ENCODE measurements at regions not wholly inside any gene's neighbourhood (a gene's known extent, or its start where the extent isn't known, plus 50 kb on each side); places are given as distances from the start of the nearest gene placed in this dataset.

DNA sequence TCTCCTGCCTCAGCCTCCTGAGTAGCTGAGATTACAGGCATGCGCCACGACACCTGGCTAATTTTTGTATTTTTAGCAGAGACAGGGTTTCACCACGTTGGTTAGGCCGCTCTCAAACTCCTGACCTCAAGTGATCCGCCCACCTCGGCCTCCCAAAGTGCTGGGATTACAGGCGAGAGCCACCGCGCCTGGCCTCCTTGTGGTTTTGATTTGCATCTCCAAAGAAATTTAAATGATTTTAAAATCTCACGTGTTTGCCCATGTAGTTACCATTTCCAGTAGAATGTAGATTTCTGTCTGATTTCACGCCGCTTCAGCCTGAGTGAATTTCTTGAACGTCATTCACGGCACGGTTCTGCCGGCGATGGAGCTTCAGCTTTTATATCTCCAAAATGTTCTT, 55.8 kb downstream of the IGF2 start:
- no peak overlapping the region for H3K4me3 ChIP-seq (ENCODE audit: low read depth, low read length)
- in situ Hi-C loops (cut with HindIII; ENCODE audit: low sequenced_read_pairs): no loop called here
- TF ChIP-seq, protein P1, sequence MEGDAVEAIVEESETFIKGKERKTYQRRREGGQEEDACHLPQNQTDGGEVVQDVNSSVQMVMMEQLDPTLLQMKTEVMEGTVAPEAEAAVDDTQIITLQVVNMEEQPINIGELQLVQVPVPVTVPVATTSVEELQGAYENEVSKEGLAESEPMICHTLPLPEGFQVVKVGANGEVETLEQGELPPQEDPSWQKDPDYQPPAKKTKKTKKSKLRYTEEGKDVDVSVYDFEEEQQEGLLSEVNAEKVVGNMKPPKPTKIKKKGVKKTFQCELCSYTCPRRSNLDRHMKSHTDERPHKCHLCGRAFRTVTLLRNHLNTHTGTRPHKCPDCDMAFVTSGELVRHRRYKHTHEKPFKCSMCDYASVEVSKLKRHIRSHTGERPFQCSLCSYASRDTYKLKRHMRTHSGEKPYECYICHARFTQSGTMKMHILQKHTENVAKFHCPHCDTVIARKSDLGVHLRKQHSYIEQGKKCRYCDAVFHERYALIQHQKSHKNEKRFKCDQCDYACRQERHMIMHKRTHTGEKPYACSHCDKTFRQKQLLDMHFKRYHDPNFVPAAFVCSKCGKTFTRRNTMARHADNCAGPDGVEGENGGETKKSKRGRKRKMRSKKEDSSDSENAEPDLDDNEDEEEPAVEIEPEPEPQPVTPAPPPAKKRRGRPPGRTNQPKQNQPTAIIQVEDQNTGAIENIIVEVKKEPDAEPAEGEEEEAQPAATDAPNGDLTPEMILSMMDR (IDR thresholded peaks at IDR 0.05; ENCODE audit: low read depth, low read length): no peak
- DNase-seq (ENCODE audit: low read depth, low spot score): no peak

DNA sequence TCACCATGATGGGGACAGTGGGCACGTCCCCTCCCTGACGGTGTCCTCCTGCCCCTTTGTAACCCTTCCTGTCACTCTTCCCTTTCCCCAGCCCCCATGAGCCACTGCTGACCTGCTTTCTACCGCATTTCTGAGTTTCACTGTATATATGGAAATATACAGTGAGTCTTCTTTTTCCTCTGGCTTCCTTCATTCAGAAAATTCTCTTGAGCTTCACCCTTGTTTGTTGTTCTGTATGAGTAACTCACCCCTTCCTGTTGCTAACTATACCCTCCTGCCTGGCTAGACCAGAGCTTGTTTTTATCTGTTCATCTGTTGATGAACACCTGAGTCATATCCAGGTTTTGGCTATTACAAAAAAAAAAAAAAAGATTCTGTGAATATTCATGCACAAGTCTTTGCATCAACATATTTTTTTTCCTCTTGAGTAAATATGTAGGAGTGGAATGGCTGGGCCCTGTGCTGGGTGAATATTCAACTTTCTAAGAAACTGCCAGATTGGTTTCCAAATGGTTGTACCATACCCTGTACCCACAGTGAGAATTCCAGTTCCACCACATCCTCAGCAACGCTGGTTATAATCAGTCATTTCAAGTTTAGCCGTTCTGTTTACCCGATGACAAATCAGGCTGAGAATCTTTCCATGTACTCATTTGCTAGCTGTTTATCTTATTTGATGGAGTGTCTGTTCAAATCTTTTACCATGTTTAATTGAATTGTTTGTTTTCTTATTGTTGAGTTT, 62.0 kb downstream of the IGF2 start:
- DNase-seq (ENCODE audit: low read depth, low spot score): peak; percentile 74
- in situ Hi-C loops (cut with HindIII; ENCODE audit: low sequenced_read_pairs): no loop called here
- H3K4me3 ChIP-seq (ENCODE audit: low read depth, low read length): no peak overlapping the region
- TF ChIP-seq, protein P1 (IDR thresholded peaks at IDR 0.05; ENCODE audit: low read depth, low read length): no peak

DNA sequence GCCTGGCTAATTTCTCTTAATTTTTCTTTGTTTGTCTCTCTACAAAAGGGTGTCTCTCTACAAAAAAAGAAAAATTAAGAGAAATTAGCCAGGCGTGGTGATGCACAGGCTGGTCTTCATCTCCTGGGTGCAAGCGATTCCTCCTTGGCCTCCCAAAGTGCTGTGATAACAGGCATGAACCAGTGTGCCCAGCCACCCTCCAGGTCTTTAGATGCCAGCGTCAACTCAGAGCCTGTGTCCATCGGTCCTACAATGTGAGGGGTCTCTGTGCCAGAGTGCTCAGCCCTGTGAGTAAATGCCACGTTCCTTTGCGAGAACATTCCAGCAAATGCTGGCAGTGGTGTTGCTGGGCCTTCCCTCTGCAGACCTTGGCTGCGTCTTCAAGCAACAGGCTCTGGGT, 62.7 kb downstream of the IGF2 start:
- no peak overlapping the region for H3K4me3 ChIP-seq (ENCODE audit: low read depth, low read length)
- TF ChIP-seq, protein P1 (IDR thresholded peaks at IDR 0.05; ENCODE audit: low read depth, low read length): no peak
- no peak for DNase-seq (ENCODE audit: low read depth, low spot score)
- in situ Hi-C loops (cut with HindIII; ENCODE audit: low sequenced_read_pairs): no loop called here

DNA sequence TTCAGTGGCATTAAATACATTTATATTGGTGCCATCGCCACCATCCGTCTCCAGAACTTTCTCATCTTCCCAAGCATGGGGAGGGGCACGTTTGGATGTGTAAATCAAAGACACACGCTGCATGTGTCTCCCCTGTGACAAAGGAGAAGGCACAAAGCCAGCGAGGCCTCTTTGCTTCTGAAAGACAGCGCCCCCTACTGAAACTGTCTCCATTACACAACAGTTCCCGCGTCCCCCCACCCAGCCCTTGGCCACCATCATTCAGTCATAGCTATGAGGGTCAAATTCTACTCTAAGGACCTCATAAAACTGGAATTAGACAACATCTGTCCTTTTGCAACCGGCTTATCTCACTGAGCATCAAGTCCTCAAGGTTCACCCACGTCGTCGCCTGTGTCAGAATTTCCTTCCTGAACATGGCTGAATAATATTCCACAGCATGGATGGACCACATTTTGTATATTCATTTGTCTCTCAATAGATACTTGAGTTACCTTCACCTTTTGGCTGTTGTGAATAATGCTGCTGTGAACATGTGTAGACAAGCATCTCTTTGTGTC, 64.8 kb downstream of the IGF2 start:
- DNase-seq (ENCODE audit: low read depth, low spot score): no peak
- TF ChIP-seq, protein P1 (IDR thresholded peaks at IDR 0.05; ENCODE audit: low read depth, low read length): peak; percentile 24
- in situ Hi-C loops (cut with HindIII; ENCODE audit: low sequenced_read_pairs): no loop called here
- no peak overlapping the region for H3K4me3 ChIP-seq (ENCODE audit: low read depth, low read length)

DNA sequence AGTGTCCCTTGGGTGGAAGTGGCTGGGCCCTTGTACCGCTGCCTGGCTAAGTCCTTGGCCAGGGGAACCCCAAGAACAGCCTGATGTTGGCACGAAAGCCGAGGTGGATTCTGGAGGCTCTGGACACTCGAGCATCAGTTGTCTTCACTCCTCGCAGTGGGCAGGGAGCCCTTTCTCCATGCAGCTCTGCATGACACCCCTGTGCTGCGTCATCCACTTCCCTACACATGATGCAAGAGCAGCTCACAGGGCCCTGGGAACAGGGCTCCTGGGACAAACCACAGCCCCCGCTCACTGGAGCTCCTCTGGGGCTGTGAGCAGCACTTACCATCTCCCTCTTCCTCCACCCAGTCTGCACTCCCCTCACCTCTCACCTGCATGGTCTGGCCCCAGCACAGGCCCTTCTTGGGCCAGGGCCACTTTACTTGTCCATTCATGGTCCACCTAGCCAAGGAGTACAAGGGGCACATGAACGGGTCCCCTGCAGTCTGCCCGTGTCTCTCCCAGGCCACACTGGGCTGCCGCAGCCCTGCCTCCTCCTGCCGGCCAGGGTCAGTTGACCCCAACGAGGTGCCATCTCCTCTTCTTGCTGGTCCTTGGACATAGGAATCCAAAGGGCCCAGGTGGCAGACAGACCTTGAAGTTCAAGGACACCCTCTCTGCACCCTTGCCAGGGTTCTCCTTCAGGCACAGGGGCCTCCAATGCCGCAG, 66.5 kb downstream of the IGF2 start:
- H3K4me3 ChIP-seq (ENCODE audit: low read depth, low read length): no peak overlapping the region
- TF ChIP-seq, protein P1 (IDR thresholded peaks at IDR 0.05; ENCODE audit: low read depth, low read length): no peak
- in situ Hi-C loops (cut with HindIII; ENCODE audit: low sequenced_read_pairs): no loop called here
- DNase-seq (ENCODE audit: low read depth, low spot score): peak; percentile 53

DNA sequence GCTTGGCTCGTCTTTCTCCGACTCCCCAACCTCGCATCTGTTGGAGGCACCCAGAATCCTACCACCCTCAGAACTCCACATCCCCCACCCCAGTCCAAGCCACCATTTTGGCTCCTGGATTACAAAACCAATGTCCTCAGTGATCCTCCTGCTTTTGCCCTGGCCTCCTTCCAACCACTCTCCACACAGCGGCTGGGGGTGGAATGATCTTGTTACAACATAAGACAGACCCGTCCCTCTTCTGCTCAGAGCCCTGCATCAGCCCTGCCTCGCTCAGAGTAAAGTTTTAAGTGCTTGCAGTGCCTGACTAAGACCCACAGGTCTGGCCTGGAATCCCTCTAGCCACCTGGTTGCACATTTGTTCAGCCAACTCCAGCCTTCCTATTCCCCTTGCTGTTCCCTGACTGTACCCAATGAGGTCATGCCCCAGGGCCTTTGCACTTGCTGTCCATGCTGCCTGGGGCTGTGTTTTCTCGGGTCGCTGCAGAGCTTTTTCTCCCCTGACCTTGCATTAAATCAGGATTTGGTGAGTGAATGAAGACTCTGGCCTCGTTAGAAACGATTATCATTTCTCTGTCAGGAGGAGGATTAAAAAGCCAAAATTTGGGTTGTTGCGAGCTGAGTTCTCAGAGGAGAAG, 67.3 kb downstream of the IGF2 start:
- DNase-seq (ENCODE audit: low read depth, low spot score): no peak
- no peak overlapping the region for H3K4me3 ChIP-seq (ENCODE audit: low read depth, low read length)
- TF ChIP-seq, protein P1 (IDR thresholded peaks at IDR 0.05; ENCODE audit: low read depth, low read length): no peak
- in situ Hi-C loops (cut with HindIII; ENCODE audit: low sequenced_read_pairs): no loop called here

Data from astrocyte of the spinal cord (primary cell).